NCI-H2081 (cell line): ENCODE measurements at regions not wholly inside any gene's neighbourhood (a gene's known extent, or its start where the extent isn't known, plus 50 kb on each side); places are given as distances from the start of the nearest gene placed in this dataset.
"Not testable (repeated sequence)": the region's sequence is repeated elsewhere in the genome, so short reads cannot be mapped to it uniquely, and the experiment has no call there.

Experiments
- DNase-seq, 2 experiments: peaks; one replicate each; lab custom pipeline; 2025; lab: John Stamatoyannopoulos, UW

GRCh38 chr1:100628631-100629081, 90.7 kb downstream of the GPR88 start:
- no peak for DNase-seq

- no peak for DNase-seq
These were observed 90.2 kb upstream of the VCAM1 start for GRCh38 chr1:100629391-100629790.

DNA sequence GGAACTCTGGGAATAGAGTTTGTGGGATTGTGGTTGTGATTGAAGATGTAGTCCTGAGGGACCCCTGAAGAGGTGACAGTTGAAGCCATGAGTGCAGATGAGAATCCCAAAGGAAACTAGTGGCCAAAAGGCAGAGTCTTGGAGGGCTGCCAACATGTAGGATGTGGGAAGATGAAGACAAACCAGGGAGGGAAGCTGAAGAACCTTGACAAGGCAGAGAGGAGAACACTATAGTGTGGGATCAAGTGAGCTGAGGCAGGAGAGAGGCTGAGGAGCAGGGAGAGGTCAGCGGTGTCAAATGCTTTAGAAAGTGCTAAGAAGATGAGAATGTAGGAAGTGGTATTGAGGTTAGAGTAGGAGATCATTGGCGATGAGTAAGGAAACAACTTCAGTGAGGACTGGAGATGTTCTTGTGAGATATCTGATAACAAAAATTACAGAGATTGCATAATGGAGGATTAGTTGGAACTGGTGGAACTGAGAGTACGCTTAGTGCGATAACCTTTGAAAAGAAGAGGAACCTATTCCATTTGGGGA, 88.5 kb upstream of the VCAM1 start:
- no peak for DNase-seq

DNA sequence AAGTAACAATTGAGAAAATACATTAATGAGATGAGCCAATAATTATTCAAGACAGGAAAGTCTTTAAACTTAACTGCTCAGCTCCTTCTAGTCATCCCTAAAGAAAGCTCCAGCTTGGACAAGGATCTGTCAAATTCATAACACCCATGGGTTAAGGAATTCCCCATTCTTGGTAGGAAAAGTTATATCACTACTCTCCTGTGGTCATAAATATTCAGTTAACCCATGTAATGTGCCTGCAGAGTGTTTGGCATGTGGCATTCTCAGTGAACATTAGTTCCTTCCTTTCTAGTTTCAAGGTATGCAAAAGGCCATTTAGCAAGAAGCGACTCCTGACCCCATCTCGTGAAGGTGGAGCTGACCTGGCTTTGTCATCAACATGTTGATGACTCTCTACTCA, 76.7 kb upstream of the VCAM1 start:
- DNase-seq: no peak

DNA sequence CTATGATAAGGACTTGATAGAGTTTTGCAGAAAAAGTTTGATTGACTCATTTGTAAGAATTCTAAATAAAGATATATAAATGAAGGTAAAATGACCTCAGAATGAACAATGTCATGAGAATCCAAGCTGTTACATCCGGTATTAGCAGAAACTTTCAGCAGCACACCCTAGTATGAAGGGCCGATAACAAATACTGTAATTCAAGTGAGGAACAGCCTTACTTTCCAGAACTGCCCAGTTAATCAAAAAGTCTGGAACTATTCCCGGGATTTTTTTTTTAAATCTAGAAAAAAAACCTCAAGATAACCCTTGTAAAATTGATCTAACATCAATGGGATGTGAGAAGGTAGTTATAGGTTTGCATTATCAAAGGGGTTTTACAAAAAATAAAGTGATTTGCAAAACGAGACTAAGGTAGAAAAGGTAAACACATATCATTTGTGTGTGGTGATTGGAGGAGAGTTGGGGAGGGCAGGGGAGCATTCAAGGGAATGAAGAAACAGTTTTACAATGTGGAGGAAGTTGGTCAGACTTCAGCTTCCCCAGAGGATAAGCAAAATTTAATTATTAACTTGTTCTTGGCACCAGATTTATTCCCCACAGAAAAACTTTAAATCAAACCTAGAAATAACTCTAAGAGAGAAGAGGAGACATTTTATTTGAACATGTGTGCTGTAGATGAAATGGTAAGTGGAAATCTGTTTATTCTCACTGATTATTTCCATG, 75.9 kb upstream of the VCAM1 start:
- no peak for DNase-seq

DNA sequence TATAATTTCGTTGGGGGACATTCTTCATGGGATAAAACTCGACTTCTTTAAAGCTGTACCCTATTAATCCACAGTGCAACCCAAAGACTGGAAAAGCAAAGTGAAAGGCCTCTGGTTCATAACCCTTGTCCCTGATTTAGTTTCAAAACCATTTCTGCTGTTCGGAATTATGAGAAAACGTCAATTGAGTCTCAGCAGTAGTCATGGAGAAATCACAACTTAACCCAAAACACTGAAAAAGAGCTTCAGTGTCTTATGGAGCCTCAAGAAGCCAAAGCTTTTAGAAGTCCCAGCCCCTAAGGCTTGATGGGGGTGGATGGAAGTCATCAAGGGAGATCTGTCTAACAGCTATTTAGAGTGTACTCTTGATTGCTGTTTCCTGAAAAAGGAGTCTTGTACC, 73.5 kb upstream of the VCAM1 start:
- DNase-seq: no peak

GRCh38 chr1:100649146-100649545, 70.4 kb upstream of the VCAM1 start:
- no peak for DNase-seq

GRCh38 chr1:100657876-100658715, 61.4 kb upstream of the VCAM1 start:
- no peak for DNase-seq

DNA sequence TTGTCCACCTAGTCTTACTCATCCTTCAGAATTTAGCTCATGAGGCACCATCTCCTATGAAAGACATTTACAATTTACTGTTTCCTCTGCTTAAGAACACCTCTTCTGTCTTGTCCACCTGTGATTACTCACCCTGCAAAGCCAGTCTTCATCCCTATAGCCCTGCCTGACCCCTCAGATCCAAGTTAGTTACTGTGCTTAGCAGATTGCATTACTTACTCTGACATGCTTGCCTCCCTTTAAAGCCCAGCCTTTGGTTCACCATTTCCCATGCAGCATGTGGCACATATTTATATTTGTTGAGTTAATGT, 60.9 kb upstream of the VCAM1 start:
- no peak for DNase-seq

- DNase-seq: no peak
These were observed 58.4 kb upstream of the VCAM1 start for GRCh38 chr1:100661176-100661575.

DNA sequence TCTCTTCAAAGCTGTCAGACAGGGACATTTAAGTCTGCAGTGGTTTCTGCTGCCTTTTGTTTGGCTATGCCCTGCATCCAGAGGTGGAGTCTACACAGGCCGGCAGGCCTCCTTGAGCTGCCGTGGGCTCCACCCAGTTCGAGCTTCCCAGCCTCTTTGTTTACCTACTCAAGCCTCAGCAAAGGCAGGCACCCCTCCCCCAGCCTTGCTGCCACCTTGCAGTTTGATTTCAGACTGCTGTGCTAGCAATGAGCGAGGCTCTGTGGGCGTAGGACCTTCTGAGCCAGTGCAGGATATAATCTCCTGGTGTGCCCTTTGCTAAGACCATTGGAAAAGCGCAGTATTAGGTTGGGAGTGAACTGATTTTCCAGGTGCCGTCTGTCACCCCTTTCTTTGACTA, 51.0 kb upstream of the VCAM1 start:
- DNase-seq: not testable (repeated sequence)
